NCI-H345 treated with DMSO at 0.1 percent for 48 hours (cell line): ENCODE measurements at regions not wholly inside any gene's neighbourhood (a gene's known extent, or its start where the extent isn't known, plus 50 kb on each side); places are given as distances from the start of the nearest gene placed in this dataset.
"Not testable (repeated sequence)": the region's sequence is repeated elsewhere in the genome, so short reads cannot be mapped to it uniquely, and the experiment has no call there.

Experiments used
- DNase-seq: peaks from one replicate; lab custom pipeline; 2025; ENCODE audit not compliant: unreplicated experiment; lab: John Stamatoyannopoulos, UW

DNA sequence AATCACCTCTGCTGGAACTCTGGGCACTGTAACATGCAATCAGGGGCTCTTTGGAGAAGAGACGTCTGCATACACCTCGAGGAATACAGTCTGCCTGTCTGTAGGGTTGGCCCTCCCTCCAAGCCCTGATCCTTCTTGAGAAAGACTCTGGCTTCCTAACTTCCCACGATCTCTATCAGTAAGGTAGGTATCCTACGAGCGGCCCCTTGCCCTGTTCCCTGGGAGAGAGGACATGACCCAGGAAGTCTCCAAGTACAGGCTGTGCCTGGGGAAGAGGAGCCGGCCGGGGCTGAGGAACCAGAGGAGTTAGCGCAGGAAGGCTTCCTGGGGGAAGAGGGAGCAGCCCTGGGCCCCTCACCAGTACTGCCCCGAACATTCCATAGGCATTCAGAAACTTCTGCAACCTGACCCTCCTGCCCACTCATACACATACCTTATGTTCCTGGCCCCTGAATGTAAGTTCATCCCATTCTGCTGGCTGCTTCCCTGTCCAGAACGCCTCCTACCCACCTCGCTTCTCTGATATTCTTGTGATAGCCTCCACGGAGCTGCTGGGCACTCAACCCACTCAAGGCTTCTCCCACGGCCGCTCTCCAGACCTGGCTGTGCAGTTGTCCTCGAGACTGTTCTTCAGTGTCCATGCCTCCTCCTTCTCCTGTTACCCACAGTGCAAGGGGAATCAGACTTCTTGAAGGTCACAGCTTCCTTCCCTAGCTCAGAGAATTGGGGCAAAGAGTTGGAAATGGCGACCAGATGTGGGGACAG, 116.1 kb downstream of the CYP26B1 start:
- no peak for DNase-seq

DNA sequence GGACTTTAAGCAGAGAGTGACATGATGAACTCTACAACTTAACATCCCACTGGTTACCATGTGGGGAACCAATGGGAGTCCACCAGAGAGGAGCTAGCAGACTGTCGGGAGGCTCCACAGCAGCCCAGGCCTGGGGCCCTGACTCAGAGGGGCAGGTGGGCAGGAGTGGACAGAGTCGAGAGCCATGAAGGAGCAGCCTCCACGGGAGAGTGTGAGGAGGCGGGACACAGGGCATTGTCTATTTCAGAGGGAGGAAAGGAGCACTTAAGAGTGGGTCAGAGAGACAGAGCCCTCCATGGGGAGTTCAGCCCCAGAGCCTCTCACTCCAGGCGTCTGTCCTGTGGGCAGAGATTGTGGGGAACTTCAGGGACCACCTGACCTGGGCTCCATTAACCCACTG, 118.7 kb downstream of the CYP26B1 start:
- DNase-seq = no peak

DNA sequence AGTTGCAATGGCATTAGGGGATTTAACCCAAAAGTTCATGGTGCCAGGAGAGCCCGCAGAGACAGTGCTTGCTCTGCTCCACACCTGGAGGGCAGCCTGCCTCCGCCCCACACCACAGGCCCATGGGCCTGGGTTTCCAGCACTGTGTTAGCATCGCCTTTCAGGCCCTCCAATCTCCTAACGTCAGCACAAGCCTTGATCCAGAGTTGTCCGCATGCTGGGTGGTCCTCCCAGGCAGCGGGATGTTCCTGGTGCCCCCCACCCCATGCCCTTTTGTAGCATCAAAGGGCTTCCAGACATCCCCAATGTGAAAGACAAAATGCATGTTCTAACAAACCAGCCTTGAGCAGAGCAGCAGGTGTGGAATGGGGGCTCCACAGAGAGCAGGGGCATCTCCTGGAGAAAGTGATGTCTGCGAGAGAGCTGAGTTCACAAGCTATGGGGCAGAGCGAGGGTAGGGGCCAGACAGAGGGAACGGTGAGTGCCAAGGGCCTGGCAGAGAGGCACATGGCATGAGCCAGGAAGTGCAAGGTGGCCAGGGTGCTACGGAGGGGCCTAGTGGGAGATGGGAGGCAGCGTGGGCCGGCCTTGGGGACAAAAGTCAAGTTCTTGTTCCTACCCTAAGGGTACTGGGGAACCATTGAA, 119.2 kb downstream of the CYP26B1 start:
- no peak for DNase-seq

DNA sequence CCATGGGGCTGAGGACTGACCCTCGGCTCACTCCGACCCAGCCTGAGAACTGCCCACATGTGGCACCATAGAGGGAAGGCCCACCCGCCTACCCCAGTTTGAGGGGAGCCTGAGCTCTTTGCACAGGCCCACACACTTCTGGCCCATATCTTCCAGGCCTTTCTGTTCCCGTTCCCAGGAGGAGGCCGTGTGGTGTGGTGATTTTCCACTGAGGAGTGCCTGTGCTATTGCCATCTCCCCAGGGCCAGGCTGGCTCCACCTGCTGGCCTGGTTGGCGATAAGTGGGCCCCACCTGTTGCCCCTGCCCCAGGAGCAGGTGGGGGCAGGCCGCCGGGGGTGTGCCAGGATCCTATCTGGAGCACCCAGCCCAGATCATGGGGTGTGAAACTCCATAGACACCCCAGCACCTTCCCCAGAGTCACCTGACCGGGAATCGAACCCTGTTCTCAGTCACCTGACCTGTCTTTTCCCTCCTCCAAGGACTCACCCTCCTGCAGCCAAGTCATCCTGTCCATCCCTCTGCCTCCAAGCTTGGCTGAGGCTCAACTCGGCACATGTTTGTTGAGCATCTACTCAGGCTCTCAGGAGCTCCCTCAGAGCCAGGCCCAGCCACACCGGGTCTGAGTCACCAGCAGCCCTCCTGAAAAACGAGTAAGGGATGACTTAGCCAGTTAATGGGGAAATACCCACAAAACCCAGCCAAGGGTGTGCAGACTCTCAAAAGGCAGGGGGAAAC, 120.1 kb downstream of the CYP26B1 start:
- DNase-seq = no peak

DNA sequence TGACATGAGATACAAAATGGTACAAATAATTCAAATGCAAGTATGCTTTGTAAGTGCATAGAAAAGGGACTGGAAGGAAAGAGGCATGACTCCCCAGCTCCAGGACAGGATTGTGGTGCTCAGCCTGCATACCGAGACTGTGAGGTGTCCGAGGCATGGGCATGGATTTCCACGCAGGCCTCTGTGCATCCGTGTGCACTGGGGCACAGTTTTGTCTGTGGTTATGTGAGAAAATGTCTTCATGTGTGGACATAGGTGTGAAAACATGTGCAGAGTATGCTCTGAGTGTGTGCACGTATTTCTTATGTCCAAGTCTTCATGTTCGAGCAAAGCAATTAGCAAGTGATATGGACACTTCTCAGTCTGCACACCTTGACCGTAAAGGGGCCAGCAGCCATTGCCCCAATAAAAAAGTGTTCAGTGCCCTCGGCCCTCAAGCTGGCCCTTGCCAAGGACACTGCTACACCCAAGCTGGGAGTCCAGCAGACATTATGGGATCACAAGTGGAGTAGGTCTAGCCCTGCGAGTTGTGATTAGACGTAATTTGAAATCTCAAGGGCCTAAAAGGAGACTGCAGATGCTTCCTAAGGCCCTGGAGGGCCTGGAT, 120.7 kb downstream of the CYP26B1 start:
- no peak for DNase-seq

DNA sequence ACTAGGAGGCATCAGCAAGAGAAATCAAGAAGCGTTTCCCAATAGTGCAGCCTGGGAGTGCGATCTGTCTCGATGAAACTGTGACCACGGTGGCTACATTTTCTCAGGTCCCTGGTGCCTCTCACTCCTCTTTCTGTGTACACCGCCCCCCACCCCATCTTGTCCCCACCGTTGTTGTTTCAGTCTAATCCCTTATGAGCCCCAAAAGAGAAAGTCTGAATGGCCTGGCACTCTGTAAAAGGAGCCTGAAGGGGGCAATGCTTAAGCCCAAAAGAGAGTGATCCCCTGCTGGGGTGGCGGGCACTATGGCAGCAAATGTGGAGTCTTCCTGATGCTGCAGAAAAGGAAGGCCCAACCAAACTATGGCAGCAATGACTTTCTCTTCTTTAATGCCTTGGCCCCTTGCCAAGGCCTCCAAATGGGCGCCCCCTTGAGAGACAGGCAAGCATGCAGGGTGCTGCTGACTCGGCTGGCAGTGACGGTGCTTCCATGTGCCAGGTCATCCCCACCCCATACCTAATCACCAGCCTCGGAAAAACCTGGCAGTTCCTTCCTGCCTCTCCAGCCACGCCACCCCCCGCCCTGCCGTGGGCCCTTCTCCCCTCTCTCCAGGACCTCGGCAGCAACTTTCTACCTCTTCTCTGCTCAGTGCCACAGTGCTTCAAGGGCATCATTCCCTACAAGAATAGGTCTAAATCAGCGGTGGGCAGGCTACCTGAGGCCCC, 123.0 kb downstream of the CYP26B1 start:
- DNase-seq = no peak

DNA sequence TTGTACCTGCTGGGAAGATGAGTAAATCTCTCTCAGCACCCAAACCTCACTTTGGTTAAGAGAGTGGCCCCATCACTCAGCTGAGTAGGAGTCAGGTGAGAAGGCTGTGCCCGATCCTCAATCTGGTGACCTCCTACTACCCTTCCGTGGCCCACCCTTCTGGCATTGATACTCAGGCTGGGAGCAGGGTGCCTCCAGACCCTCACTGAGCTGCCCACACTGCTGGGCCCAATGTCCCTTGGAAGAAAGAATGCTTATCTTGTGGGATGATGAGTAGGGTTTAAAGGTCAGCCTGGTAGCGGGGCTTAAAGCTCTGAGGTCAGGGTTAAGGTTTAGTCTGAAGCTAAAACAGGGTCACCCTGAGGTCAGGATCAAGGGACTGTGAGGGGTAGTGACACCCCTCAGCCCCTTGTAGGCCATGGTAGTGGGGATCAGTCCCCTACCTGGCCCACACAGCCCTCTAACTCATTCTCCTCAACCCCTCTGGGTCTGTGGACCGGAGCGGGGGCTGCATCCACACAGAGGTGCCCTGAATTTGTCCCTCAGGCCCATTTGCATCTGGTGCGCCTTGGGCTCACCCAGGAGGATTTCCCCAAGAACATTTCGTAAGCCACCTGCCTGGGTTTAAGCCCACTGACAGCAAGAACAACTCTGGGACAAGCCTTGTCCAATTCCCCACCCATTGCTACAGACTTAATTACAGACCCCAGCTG, 123.8 kb downstream of the CYP26B1 start:
- no peak for DNase-seq

DNA sequence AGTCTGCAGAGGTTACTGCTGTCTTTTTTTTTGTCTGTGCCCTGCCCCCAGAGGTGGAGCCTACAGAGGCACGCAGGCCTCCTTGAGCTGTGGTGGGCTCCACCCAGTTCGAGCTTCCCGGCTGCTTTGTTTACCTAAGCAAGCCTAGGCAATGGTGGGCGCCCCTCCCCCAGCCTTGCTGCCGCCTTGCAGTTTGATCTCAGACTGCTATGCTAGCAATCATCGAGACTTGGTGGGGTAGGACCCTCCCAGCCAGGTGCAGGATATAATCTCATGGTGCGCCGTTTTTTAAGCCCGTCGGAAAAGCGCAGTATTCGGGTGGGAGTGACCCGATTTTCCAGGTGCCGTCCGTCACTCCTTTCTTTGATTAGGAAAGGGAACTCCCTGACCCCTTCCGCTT, 126.3 kb downstream of the CYP26B1 start:
- not testable (repeated sequence) for DNase-seq

DNA sequence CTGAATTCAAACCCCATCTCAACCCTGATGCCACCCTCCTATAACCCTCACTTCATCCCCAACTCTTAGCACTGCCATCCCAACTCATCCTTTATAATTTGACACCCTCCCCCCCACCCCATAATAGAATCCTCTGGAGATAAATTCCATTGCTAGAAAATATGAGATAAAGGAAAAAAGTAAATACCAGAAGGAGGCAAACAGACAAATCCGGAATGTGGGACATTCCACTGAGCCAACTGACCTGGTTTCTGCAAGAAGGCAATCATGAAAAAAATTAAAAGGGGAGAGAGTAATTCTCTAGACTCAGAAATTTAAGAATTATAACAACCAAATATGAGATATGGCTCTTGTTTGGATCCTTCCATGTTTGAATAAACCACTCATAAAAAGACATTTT, 132.4 kb downstream of the CYP26B1 start:
- no peak for DNase-seq

DNA sequence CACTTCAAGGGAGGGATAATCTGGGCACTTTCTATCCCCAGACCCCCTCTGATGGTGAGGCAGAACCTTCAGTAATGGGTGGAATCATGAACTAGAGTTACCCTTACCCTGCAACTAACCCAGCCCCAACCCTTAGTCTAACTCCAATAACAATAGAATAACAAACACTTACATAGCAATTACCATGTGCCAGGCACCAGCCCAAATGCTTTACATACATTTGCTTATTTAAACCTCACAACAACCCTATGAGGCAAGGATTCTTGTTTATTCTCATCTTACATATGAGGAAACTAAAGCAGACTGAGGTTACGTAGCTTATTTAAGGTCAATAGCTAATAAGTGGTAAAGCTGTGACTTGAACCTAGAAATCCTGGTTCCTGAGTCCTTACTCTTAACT, 132.8 kb downstream of the CYP26B1 start:
- no peak for DNase-seq

DNA sequence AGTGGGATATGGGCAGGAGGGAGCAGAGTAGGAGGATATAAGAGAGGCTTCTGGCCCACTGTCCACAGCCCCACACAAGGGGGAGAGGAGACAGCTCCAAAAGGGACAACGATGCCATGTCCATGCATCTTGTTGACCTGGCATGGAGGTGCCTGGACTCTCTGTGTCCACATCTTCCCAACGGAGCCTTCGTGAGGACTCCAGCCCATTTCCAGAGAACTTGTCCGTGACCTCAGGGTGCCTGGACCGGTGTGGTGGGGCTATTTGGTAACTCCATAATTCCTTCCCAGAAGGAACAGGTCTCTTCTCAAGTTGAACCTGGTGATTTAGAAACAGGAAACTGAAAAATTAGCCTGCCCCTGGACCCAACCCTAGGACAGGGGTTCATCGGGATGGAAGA, 133.9 kb downstream of the CYP26B1 start:
- no peak for DNase-seq

DNA sequence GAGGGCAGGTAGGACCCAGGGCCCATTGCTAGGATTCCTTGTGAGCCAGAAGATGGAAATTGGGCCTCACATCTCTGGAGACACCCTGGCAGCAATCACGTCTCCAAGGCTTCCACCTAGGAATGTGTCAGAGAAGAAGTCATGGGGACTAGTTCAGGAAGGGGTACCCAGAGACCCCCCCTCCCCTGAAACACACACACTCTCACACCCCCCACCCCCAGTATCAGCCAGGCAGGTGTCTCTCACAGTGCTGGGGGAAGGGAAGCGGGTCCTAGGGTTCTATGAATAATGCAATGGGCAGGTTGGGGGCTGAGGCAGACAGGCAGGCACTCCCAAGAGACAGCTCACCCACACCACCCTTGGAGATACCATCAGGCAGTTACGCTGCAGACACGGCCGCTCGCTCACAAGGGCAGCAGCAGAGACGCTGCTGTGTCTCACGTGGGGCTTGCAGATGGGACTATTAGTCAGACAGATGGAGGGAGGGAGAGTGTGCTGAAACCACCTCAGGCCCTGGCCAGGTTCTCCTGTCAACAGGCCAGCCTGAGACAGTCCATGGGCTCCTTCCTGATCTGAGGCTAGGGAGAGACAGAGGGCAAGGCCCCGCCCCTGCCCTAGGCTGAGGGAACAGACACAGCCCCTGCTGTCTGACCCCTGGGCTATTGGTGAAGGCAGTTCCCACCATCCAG, 134.6 kb downstream of the CYP26B1 start:
- no peak for DNase-seq

DNA sequence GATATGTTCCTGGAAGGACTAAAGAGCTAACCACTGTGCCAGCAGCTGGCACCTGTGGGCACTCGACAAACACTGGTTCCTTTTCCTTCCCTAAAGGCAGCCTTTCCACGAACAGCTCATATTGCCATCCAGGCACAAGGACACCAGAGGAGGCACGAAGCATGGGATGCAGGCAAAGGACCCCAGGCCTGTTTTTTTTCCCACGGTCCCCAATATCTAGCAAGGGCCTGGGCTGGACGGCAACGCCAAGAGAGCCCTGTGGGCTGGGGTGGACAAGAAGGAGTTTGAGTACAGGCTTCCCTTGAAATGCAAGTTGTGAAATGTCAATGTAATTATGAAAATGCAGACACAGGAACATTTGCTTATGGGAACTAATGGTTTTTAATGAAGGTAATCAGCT, 135.9 kb downstream of the CYP26B1 start:
- no peak for DNase-seq

DNA sequence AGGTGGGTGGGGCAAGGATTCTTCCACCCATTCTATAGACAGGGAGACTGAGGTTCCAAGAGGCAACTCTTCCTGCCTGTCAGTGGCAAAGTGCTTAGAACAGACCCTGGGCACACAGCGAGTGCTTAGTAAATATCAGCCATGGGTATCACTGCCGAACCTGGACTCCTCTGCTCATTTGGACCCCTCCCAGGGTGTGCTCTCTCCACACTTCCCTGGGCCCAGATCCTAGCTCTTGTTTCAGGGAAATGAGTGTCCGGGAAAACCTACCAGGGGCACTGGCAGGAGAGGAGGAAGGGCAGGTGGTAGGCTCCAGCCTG, 136.3 kb downstream of the CYP26B1 start:
- no peak for DNase-seq

DNA sequence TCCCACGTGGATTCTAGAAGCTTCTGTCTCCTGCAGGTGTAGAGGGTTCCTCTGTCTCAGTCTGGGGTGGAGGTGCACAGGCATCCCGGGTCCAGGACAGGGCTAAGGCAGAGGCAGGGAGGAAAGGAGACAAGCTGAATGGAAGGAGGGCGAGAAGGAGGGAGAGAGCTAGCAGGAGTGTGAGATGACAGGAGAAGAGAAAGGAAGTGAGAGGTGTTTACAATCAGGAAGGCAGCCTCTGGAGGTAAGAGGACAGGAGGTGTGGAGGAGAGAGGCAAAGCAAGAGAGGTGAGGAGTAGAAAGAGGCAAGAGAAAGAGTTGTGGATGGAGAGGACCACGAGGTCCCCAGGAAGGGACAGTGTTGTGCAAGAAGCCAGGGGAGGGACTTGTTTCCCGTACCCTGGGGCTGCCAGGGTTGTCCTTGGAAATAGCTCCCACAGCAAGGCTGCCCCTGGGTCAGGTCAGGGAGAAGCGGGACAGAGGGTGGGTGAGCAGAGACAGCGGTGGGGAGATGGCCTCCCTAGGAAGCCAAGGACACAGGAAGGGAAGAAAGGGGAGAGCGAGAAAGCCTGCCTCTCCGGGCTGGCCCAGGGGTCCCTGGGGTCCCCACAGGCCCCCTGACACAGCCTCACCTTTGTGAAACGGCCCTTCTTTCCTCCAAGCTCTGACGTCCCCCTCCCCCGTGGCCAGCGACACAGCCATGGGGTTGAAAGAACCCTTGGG, 136.9 kb downstream of the CYP26B1 start:
- DNase-seq = no peak

DNA sequence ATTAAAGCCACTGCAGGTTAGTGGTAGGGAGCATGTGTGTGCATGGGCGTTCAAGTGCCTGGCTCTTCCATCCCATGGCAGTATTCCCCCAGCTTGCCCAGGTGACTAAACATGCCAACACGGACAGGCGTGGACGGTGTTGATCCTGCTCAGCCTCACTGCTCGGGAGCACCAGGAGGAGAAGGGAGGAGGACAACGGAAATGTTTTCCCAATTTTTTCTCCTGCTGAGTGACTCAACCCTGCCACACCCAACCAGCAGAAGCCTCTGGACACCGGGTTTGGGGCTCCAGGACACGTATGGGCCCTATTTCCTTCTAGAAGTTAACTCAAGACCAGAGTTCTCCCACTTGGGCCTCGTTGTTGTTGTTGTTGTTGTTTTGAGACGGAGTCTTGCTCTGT, 139.1 kb downstream of the CYP26B1 start:
- no peak for DNase-seq

DNA sequence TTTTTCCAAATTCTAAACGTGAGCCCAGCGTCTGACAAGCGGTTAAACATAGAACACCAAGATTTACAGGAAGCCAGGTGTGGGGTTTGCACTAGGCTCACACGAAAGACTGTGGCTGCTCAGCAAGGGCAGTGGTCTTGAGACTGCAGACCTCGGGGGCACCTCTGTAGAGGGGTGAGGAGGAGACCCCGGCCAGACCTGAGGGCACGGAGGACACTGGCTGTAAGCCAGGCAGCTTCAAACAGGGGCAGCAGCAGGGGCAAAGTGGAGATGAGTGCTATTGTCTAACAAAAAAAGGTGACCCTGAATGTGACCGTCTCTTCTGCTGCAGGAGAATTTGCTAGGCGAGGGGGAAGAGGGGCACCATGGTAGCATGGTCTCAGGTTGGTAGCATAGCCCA, 140.3 kb downstream of the CYP26B1 start:
- DNase-seq = no peak

DNA sequence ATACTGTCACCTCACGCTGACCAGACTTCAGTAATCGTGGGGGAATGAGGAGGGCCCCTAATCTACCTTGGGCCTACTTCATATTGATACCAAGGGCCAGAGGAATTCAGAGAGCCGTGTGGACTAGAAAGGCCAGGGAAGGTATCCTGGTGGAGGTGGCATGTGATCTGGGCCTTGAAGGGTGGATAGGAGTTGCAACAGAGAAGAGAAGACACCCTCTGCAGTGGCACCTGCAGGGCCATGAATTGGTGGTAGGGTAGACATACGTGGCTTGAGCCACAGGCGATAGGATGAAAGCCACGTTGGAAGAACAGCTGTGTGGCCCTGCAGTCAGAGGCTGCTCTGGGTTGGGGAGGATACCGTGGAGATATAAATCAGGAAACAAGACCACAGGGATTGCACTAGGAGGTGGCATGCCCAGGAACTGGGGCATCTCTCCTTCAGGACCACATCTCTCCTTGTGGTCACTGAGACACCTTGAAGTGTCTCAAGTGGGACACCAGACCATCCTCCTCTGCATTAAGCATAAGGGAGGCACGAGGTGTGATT, 141.4 kb downstream of the CYP26B1 start:
- DNase-seq = no peak

DNA sequence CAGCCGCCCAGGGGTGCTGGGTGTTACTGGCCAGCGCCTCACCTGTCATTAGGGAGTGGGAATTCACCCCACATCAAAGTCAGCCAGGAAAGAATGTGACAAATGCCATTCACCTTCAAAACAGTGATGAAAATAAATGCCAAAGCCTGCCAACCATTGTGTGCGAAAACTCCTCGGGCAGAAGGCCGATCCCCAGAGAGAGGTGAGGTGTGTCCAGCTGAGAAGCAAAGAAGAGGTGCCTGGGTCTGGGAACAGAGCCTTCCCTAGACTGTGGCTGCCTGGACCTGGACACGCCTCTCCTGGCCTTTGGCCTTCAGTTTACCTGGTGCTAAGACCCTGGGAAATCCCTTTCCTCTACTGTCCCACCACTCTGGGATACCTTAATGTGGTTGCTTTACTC, 142.7 kb downstream of the CYP26B1 start:
- DNase-seq = no peak
